ENCODE measurements at regions not wholly inside any gene's neighbourhood (a gene's known extent, or its start where the extent isn't known, plus 50 kb on each side); places are given as distances from the start of the nearest gene placed in this dataset.

GRCh38 chr16:9236319-9236718 is 144.9 kb downstream of the HAPSTR1 start:
- no peaks in the 10 kb centered on the region for H3K4me1 Mint-ChIP-seq (ENCODE audit: low read depth, unreplicated experiment)

GRCh38 chr16:9238346-9238745 is 146.9 kb downstream of the HAPSTR1 start:
- DNase-seq (ENCODE audit: low read depth) = no peak
- peaks cover 3% of the 10 kb centered on the region for H3K36me3 Mint-ChIP-seq (ENCODE audit: low read depth, unreplicated experiment)
- no peak overlapping the region for H3K4me3 Mint-ChIP-seq (ENCODE audit: unreplicated experiment)
- Histone ChIP-seq H2AFZ (ENCODE audit: low read depth, low read length) (no peak overlapping the region), H3K4me1 (ENCODE audit: insufficient read depth, low read length) (no peaks in the 10 kb centered on the region), H3K36me3 (ENCODE audit: insufficient read depth, low read length) (no peaks in the 10 kb centered on the region), H3K9ac (ENCODE audit: low read length) (no peak overlapping the region), H3K27ac (ENCODE audit: low read depth, low read length) (no peak overlapping the region), H3K9me3 (ENCODE audit: insufficient read depth, low read depth, low read length) (no peaks in the 10 kb centered on the region), H3K79me2 (ENCODE audit: insufficient read depth, low read length) (no peaks in the 10 kb centered on the region), H3K27me3 (ENCODE audit: insufficient read depth, low read length) (no peaks in the 10 kb centered on the region), H3K4me2 (ENCODE audit: low read length) (no peak overlapping the region), H4K20me1 (ENCODE audit: insufficient read depth, low read length) (no peaks in the 10 kb centered on the region), H3K4me3 (ENCODE audit: insufficient read depth, low read depth, low read length) (no peak overlapping the region)
- peaks cover 3% of the 10 kb centered on the region for H3K9me3 Mint-ChIP-seq (ENCODE audit: unreplicated experiment)
- H3K4me1 Mint-ChIP-seq (ENCODE audit: low read depth, unreplicated experiment) = no peaks in the 10 kb centered on the region
- H3K27me3 Mint-ChIP-seq (ENCODE audit: low read depth, unreplicated experiment) = peaks cover 2% of the 10 kb centered on the region
- TF ChIP-seq, protein P1, sequence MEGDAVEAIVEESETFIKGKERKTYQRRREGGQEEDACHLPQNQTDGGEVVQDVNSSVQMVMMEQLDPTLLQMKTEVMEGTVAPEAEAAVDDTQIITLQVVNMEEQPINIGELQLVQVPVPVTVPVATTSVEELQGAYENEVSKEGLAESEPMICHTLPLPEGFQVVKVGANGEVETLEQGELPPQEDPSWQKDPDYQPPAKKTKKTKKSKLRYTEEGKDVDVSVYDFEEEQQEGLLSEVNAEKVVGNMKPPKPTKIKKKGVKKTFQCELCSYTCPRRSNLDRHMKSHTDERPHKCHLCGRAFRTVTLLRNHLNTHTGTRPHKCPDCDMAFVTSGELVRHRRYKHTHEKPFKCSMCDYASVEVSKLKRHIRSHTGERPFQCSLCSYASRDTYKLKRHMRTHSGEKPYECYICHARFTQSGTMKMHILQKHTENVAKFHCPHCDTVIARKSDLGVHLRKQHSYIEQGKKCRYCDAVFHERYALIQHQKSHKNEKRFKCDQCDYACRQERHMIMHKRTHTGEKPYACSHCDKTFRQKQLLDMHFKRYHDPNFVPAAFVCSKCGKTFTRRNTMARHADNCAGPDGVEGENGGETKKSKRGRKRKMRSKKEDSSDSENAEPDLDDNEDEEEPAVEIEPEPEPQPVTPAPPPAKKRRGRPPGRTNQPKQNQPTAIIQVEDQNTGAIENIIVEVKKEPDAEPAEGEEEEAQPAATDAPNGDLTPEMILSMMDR (IDR thresholded peaks at IDR 0.05; ENCODE audit: insufficient read depth, low read depth, low read length) = no peak
- no peak for TF ChIP-seq EZH2 (IDR thresholded peaks at IDR 0.05; ENCODE audit: insufficient read depth, low read length)
- no peak overlapping the region for H3K27ac Mint-ChIP-seq (ENCODE audit: unreplicated experiment)
- no peak for FAIRE-seq

More at GRCh38 chr16:9236319-9236718, 144.9 kb downstream of the HAPSTR1 start:
- Histone ChIP-seq H3K4me3 (ENCODE audit: insufficient read depth, low read depth, low read length) (no peak overlapping the region), H3K4me1 (ENCODE audit: insufficient read depth, low read length) (no peaks in the 10 kb centered on the region), H3K27ac (ENCODE audit: low read depth, low read length) (no peak overlapping the region), H4K20me1 (ENCODE audit: insufficient read depth, low read length) (no peaks in the 10 kb centered on the region), H3K79me2 (ENCODE audit: insufficient read depth, low read length) (no peaks in the 10 kb centered on the region), H3K4me2 (ENCODE audit: low read length) (no peak overlapping the region), H2AFZ (ENCODE audit: low read depth, low read length) (no peak overlapping the region), H3K36me3 (ENCODE audit: insufficient read depth, low read length) (no peaks in the 10 kb centered on the region), H3K27me3 (ENCODE audit: insufficient read depth, low read length) (no peaks in the 10 kb centered on the region), H3K9me3 (ENCODE audit: insufficient read depth, low read depth, low read length) (no peaks in the 10 kb centered on the region), H3K9ac (ENCODE audit: low read length) (no peak overlapping the region)
- no peak for TF ChIP-seq EZH2 (IDR thresholded peaks at IDR 0.05; ENCODE audit: insufficient read depth, low read length)
- TF ChIP-seq, protein P1 (IDR thresholded peaks at IDR 0.05; ENCODE audit: insufficient read depth, low read depth, low read length) = no peak
- FAIRE-seq = no peak
- no peak overlapping the region for H3K4me3 Mint-ChIP-seq (ENCODE audit: unreplicated experiment)
- no peak for DNase-seq (ENCODE audit: low read depth)
- peaks cover 3% of the 10 kb centered on the region for H3K36me3 Mint-ChIP-seq (ENCODE audit: low read depth, unreplicated experiment)
- peaks cover 3% of the 10 kb centered on the region for H3K9me3 Mint-ChIP-seq (ENCODE audit: unreplicated experiment)
- no peak overlapping the region for H3K27ac Mint-ChIP-seq (ENCODE audit: unreplicated experiment)
- H3K27me3 Mint-ChIP-seq (ENCODE audit: low read depth, unreplicated experiment) = peaks cover 7% of the 10 kb centered on the region

GRCh38 chr16:9241177-9241576 is 149.7 kb downstream of the HAPSTR1 start:
- H3K36me3 Mint-ChIP-seq (ENCODE audit: low read depth, unreplicated experiment) = peaks cover 3% of the 10 kb centered on the region
- H4K20me1 ChIP-seq (ENCODE audit: insufficient read depth, low read length) = no peaks in the 10 kb centered on the region
- no peak overlapping the region for H3K9ac ChIP-seq (ENCODE audit: low read length)
- H3K4me1 Mint-ChIP-seq (ENCODE audit: low read depth, unreplicated experiment) = no peaks in the 10 kb centered on the region
- no peak overlapping the region for H3K4me2 ChIP-seq (ENCODE audit: low read length)
- no peaks in the 10 kb centered on the region for H3K4me1 ChIP-seq (ENCODE audit: insufficient read depth, low read length)
- H3K27me3 ChIP-seq (ENCODE audit: insufficient read depth, low read length) = no peaks in the 10 kb centered on the region
- peaks cover 5% of the 10 kb centered on the region for H3K27me3 Mint-ChIP-seq (ENCODE audit: low read depth, unreplicated experiment)
- H3K79me2 ChIP-seq (ENCODE audit: insufficient read depth, low read length) = no peaks in the 10 kb centered on the region
- no peaks in the 10 kb centered on the region for H3K36me3 ChIP-seq (ENCODE audit: insufficient read depth, low read length)
- H3K9me3 ChIP-seq (ENCODE audit: insufficient read depth, low read depth, low read length) = no peaks in the 10 kb centered on the region
- no peak overlapping the region for H3K27ac Mint-ChIP-seq (ENCODE audit: unreplicated experiment)
- peaks cover 3% of the 10 kb centered on the region for H3K9me3 Mint-ChIP-seq (ENCODE audit: unreplicated experiment)
- no peak overlapping the region for H3K27ac ChIP-seq (ENCODE audit: low read depth, low read length)
- DNase-seq (ENCODE audit: low read depth) (no peak), FAIRE-seq (no peak)
- TF ChIP-seq EZH2 (IDR thresholded peaks at IDR 0.05; ENCODE audit: insufficient read depth, low read length) = no peak
- TF ChIP-seq, protein P1 (IDR thresholded peaks at IDR 0.05; ENCODE audit: insufficient read depth, low read depth, low read length) = no peak
- H3K4me3 ChIP-seq (ENCODE audit: insufficient read depth, low read depth, low read length) = no peak overlapping the region
- H3K4me3 Mint-ChIP-seq (ENCODE audit: unreplicated experiment) = no peak overlapping the region
- no peak overlapping the region for H2AFZ ChIP-seq (ENCODE audit: low read depth, low read length)
